NCI-H1694 (cell line): ENCODE measurements at regions not wholly inside any gene's neighbourhood (a gene's known extent, or its start where the extent isn't known, plus 50 kb on each side); places are given as distances from the start of the nearest gene placed in this dataset.

ENCODE experiments used
- DNase-seq: peaks from one replicate; lab custom pipeline; 2025; lab: John Stamatoyannopoulos, UW

DNA sequence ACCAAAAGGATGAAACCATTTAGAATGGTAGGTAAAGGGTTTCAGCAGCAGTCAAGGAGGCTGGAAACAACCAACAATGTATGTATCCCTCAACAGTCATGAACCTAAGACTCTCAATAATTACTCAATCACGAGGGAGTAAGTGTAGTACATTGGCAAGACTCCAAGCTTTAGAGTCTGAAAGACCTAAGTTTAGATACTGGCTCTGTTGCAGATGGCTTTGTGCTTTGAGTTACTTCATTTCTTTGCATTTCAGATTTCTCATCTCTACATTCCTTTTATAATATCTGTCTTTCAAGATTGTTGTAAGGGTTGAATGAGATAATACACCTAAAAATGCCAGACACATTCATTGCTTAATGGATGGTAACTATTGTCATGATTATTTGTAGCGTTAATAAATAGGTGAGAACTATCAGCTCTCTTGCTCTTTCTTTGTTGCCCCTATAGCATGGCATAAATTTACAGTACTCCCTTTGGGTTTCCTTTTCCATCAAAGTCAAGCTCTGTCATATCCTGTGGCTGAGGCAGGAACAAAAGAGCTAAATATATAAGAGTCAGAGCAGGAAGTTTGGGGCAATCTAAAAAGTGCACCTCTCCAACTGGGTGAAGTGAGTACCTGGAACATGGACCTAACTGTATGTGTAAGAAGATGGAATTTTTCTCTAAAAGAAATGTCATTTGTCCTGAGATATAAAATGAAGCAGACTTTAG lies 228.2 kb upstream of the ZC3H12C start:
- no peak for DNase-seq

DNA sequence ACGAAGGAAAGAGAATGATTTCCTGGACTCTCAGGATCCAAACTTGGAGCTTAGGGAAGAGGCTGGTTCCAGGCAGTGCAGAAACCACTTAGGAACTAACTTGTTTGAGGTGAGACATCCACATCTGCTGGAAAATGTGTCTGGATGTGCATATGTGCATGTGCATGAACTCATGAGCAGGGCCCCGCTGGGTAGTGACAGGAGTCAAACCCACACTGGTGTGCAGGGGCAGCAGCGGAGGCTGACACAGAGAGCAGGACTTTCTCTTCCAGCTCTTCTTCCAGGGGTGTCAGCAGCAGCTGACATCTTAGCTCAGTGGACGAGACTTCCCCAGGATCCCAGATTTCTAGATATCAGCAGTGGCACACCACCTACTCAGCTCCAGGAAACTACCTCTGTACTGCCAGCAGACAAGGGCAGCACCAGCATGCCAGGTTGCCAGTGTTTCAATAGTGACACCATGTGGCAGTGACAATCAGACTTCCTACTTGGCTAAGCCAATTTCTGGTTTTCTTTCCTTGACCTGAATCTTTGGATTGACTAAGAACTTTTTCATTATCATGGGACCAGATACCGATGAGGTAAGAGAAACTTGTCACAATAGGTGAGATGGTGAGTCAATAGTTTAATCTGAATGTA lies 227.5 kb upstream of the ZC3H12C start:
- peak; percentile 6 for DNase-seq

DNA sequence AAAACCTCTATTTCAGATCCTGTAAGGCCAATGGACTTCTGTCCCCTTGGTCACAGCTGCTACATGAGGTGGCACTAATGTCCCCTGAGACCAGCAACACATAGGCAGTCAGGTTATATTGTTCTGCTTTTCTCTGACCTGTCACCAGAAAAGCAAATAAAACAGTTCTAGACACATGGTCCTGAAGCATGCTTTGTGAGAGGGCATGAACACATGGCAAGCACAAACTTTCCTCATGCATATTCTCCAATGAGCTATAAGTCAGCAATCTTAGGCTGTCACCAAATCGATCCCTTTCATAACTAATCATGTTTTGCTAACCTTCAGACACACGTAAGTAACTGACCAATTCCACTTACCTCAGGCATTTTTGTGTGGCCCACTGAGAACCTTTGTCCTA lies 225.4 kb upstream of the ZC3H12C start:
- DNase-seq = no peak

DNA sequence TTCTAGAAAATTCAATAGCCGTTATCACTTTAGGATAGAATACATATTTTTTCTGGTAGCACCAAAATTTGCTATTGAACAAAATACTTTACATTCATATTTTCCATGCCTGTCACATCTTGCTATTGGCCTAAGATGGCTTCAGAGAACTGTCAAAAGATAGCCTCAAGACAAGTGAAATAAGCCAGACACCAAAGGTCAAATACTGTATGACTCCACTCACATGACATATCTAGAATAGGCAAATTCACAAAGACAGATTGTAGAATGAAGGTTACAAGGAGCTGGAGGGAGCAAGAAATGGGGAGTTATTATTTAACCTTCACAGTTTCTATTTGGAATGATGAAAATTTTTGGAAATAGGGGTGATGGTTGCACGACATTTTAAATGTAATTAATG lies 223.7 kb upstream of the ZC3H12C start:
- DNase-seq = no peak

DNA sequence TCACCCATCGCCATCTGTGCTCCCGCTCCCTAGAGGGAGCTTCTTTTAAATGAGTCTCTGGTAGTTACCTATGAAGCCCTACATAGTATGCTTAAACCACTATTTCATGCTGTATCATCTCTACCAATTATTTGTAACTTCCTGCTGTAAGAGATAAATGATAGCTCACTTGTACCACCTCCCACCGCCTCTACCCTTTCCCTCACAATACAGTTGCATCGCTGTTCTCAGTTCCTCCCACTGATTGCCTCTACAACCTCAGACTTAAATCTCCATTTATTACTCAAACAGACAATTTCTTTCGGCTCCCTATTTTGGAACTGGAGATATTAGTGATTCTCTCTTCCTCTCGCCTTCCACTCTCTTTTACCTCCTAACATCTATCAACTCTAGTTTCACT lies 222.9 kb upstream of the ZC3H12C start:
- DNase-seq = no peak

DNA sequence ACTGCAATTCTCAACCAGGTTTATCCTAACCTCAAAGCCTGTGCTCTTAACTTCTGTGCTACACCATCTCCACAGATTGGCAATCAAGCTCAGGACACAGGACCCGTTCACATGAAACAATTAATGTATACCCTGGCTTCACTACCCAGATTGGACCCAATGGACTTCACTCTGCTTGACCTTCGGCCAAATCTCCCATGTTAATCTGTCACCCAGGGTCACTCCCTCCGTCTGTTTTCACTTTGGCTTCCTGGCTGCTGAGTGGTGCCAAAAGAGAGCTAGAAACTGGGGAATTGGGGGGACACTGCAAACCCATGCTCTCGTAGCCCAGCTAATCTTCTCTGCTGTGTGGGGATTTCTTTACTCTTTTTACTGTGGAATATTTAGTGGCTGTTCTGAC lies 216.1 kb upstream of the ZC3H12C start:
- DNase-seq = no peak

DNA sequence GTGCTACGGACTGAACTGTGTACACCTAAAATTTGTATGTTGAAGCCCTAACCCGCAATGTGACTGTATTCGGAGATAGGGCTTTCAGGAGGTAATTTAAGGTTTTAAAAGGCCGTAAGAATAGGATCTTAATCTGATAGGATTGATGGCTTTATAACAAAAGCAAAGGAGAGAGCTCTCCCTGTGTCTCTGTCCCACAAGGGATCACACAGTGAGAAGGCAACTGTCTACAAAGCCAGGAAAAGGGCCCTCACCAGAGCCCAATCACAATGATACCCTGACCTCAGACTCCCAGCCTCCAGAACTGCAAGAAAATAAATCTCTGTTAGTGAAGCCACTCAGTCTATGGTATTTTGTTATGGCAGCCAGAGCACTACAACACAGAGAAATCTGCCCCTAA lies 208.7 kb upstream of the ZC3H12C start:
- DNase-seq = no peak

DNA sequence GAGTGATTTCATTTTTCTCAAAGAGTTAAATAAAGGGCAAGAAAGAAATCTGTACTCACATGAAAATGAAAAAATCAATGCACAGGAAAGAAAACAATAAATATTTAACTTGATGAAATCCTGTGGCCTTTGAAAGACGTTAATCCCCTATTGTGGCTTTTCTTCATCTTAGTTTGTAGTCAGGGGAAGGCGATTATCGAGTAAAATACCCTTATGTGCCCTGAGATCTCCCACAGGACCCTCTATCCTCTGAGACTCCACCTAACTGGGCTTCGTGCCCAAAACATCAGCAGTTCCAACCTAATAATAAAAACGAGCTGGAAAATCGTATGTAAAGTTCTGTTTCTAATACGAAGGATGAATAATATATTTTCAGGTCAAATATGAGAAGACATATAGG lies 208.2 kb upstream of the ZC3H12C start:
- no peak for DNase-seq

DNA sequence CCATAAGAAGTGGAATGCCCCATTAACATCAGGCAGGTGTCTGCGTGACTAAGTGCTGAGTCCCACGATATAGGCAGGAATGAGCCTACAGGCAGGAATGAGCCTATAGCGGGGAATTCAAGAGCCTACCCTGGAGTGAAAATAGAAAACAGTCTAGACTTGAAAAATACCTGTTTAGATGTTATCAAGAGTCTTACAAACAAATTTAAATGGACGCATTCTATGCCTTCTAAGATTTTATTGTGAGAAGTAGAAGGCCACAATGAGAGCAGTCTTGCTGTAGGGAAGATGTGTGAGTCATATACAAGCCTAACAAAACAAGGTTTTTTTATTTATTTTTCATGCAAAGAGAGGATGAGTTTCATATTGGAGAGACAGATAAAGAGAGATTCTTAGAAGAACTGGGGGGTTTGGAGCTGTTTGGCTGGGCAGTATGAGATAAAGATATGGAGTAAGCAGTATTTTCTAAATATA lies 200.8 kb upstream of the ZC3H12C start:
- DNase-seq = no peak

DNA sequence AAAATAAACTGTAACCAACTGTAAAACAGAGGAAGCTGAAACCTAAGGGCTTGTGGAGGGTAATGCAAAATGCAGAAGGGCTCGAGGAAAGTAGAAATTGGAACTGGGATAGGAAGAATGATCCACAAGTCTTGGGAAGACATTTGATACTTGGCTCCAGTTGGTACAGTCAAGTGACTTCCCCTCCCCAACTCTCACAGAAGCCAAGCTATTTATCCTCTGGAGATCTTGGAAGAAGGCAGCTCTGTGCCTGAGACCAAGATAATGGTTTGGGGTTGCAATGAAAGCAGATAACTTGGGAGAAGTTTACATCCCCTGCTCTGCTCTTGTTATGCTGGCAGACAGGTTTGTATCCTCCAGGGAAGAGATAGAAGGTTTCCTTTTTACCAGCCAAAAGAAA lies 198.9 kb upstream of the ZC3H12C start:
- no peak for DNase-seq

DNA sequence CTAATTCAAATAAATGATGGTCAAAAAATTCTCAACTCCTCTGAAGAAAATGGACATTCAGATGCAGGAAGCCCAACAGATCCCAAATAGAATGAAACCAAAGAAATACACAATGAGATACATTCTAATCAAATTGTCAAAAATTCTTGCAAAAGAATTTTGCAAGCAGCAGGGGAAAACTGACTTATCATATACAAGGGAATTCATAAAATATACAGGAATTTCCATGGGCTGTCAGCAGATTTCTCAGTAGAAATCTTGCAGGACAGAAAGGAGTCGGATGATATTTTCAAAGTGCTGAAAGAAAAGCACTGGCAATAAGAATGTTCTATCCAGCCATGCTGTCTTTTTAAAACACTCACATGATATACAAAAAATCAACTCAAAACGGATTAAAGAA lies 194.6 kb upstream of the ZC3H12C start:
- no peak for DNase-seq

DNA sequence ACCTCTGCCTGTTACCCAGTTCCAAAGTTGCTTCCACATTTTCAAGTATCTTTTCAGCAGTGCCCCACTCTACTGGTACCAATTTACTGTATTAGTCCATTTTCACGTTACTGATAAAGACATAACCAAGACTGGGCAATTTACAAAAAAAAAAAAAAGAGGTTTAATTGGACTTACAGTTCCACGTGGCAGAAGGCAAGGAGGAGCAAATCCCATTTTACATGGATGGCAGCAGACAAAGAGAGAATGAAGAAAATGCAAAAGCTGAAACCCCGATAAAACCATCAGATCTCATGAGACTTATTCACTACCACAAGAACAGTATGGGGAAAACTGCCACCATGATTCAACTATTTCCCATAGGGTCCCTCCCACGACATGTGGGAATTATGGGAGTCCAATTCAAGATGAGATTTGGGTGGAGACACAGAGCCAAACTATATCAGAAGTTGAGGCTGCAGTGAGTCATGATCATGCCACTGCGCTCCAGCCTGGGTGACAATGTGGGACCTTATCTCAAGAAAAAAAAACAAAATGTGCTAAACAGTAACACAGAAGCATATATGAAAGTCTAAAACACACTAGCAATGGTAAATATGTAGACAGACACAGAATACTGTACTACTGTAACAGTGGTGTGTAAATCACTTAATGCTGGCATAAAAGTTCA lies 190.3 kb upstream of the ZC3H12C start:
- no peak for DNase-seq

DNA sequence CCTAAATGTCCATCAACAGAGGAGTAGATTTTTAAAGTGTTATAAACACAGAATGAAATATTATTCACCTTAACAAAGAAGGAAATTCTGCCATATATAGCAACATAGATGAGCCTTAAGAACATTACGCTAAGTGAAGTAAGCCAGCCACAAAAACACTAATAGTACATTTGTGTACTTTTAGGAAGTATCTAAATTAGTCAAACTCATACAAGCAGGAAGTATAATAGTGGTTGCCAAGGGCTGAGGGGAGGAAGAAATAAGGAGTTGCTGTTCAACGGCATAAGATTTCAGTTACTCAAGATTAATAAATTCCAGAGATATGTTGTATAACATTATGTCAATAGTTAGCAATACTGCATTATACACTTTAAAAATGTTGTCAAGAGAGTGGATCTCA lies 181.7 kb upstream of the ZC3H12C start:
- DNase-seq = no peak

DNA sequence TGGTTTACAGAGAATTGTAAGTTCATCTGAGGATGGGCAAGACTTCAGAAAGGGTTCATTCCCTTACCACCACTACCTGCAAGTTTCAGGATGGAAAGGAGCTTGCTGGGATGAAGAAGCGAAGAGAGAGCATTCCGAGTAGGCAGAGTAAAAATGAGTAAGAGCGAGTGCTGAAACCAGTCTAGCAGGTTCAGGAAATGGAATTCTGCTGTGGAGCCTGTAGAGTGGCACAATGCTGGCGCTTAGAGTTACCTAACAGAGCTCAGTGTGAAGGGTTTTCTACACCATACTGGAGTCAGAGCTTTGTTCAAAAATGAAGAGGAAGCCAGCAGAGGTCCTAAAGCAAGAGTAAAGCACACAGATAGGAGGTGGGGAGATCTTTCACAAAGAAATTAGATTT lies 179.2 kb upstream of the ZC3H12C start:
- no peak for DNase-seq

DNA sequence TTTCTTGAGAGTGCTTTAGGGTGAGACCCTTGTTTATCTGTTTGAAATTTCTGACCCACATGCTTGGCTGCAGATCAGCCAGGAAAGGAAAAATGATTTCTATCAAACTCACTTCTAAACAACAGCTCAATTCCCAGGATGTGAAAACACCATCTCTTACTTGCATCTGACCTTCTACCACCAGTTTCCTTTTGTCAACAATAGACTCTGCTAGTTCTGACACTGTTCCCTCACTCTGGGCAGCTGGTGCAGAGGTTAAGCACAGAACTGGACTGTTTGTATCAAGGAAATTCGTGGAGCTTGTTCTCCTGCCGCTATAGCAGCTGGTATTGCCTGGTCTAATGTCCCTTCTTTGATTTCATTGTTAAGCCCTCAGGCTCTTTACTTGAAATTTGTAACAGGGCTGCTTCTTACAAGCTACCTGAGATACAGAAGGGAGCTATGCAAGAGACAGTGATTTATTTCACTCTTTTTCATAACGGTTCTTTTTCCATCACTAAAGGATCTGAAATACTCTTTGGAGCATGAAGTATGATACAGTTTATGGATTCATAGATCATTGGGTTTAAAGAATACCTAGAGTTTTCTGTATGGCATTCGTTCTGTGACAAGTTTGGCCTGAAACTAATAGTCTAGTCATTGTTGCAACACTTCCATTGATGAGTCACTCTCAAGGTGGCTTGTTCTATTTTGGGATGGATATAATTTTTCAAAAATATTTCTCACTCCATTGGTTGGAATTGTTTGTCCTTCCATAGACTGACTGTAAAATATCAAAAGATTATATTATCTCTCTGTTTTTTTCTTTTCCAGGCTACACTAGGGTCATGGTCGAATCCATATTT lies 178.2 kb upstream of the ZC3H12C start:
- DNase-seq = no peak

DNA sequence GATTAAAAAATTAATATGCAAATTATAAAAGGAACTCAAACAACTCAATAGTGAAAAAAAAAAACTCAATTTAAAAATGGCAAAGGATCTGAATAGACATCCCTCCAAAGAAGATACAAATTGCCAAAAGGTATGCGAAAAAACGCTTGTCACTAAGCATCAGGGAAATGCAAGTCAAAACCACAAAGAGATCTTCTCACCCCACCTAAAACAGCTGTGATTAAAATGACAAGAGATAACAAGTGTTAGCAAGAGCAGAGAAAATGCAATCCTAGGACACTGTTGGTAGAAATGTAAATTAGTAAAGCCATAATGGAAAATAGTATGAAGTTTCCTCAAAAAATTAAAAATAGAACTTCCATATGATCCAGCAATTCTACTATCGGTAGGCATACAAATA lies 166.3 kb upstream of the ZC3H12C start:
- DNase-seq = no peak

DNA sequence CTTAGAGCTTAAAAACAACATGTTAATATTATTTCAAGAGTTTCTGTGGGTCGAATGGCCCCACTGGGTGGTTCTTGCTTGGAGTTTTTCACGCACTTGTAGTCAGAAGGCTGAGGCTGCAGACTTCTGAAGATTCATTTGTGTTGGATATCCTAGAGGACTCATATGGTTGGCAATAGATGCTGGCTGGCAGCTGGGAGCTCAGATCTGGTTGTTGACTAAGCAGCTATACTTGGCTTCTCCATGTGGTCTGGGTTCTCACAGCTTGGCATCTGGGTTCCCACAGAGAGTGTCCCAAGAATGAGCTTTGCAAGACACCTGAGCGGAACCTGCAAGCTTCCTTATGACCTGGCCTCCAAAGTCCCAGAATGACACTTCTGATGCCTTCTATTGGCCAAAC lies 163.9 kb upstream of the ZC3H12C start:
- DNase-seq = no peak

DNA sequence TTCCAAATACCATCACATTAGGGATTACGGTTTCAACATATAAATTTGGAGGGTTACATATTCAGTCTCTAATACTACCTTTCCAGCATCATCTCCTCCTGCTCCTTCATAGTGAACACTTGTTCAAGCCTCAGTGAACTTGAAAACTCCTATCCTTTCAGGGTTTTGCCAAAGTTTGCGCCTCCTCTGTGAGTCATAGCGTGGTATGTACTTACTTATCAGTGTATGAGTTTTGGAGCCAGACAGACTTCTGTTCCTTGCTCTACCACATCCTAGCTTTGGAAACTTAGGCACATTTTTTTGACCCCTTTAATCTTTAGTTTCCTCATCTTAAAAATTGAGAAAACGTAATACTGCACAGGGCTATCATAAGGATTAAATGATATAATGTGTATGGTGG lies 160.1 kb upstream of the ZC3H12C start:
- no peak for DNase-seq

DNA sequence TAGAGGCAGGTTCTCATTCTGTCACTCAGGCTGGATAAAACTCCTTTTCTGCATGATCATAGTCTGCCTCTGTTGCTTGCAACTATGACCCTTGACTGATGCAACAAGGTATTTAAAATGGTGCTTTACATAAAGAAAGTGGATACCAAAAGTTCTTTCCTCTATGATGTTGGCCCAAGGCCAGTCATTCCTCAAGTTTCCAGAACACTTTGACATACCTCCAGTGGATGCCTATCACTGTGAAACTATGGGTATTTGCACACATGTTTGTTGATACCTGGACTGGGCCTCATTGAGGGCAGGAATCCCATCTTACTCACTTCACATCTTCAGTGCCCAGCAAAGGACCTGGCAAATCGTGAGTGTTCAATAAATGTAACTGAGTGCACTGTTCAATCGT lies 159.0 kb upstream of the ZC3H12C start:
- DNase-seq = no peak

DNA sequence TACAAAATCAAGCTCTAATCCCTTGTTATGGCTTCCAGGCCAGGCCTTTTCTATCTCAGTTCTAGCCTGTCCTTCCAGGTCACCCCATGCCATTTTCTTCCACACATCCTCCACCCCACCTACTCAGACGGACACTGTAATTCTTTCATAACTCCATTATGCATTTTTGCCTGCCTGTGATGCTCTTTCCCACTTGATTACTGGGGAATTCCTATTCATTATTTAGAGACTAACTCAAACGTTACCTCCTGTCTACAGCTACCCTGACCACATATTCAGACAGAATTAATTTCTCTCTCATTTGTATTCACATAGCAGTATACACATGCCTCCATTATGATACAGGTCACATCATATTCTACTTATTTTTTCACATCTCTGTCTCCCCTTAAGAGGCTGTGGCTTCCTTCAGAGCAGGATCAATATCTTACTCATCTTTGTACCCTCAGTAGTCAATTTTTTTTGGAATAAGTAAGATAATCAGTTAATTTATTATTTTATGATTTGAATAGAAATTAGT lies 156.5 kb upstream of the ZC3H12C start:
- no peak for DNase-seq

DNA sequence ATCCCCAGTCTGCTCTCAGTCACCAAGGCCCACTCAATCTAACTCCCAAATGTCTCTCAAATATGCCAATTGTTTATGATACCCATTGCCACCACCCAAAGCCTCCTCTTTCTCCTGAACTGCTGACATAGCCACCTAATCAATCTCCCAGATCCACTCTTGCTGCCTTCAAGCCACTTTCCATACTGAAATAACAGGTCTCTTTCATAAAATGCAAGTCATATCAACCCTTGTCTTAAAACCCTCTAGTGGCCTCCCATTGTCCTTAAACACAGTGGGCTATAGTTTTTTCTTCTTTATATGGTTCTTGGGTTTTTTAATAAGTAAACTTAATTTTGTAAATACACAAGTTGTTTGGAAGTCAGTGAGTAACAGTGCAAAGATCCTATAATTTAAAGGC lies 155.2 kb upstream of the ZC3H12C start:
- DNase-seq = no peak

DNA sequence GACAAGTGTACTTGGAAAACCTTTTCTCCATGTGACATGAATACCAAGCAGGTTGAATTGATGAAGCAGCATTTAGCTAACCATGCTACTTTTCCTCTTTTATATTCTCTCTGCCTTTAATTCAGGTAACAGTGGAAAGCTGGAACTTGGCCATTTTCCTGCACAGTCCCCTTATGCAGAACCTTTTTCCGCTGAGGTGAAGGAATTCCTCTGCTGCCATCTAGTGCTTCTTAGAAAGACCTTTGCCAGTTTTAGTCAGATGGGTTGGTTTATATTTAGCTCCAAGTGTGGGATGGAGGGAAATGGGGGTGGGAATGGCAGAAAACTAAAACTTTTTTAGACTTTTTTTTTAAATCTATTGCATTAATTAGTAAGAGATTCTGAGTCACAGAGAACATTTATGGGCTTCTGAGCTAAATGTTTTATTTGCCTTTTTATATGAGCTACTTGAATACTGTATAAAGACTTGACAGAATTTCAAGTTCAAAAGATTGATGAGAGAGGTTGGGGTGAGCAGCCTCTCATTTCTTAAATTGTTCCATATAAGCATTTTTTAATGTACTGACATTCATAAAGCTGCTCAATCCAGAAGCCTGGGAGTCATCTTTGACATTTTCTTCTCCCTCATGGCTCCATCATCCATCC lies 153.9 kb upstream of the ZC3H12C start:
- peak; percentile 10 for DNase-seq
